SK-N-MC (cell line): ENCODE measurements at regions not wholly inside any gene's neighbourhood (a gene's known extent, or its start where the extent isn't known, plus 50 kb on each side); places are given as distances from the start of the nearest gene placed in this dataset.

ENCODE experiments used
- EZH2 ChIP-seq: fragments of 200-600 bp; sonication (generic); IDR thresholded peaks from one replicate; pipeline ENCODE4 v1.6.1; 2017; ENCODE audit warnings: antibody characterized with exemption
- FOXP2 ChIP-seq: optimal IDR thresholded peaks from 2 replicates; pipeline ENCODE3; 2011; ENCODE audit warnings: mild to moderate bottlenecking, moderate library complexity; ENCODE audit not compliant: insufficient read depth; ENCODE audit errors: extremely low read length, control extremely low read depth
- POLR2AphosphoS5 ChIP-seq: IDR thresholded peaks from 2 replicates; pipeline ENCODE4 v1.6.1; 2012; ENCODE audit warnings: mild to moderate bottlenecking, low read depth, low read length, borderline replicate concordance

DNA sequence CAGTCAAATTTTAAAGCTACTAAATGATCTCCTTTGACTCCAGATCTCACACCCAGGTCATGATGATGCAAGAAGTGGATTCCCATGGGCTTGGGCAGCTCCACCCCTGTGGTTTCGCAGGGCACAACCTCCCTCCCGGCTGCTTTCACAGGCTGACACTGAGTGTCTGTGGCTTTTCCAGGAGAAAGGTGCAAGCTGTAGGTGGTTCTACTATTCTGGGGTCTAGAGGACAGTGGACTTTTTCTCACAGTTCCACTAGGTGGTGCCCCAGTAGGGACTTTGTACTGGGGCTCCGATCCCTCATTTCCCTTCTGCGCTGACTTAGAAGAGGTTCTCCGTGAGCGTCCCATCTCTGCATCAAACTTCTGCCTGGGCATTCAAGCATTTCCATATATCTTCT is 845.2 kb downstream of the PCDH18 start:
- no peak for TF ChIP-seq POLR2AphosphoS5
- no peak for TF ChIP-seq EZH2
- TF ChIP-seq FOXP2: no peak
